Mesenchymal stem cell (in vitro differentiated cells and primary cell): ENCODE measurements at regions not wholly inside any gene's neighbourhood (a gene's known extent, or its start where the extent isn't known, plus 50 kb on each side); places are given as distances from the start of the nearest gene placed in this dataset.

Experiments
- DNase-seq: peaks from one replicate; pipeline ENCODE4 v3.0.0-alpha.2; 2013
- H2AFZ ChIP-seq: one replicate; pipeline ENCODE4 v1.6.1; 2013; ENCODE audit warnings: low read depth, mild to moderate bottlenecking, control low read depth, inconsistent platforms, low read length, moderate library complexity
- H2AK5ac ChIP-seq: 2 replicates; pipeline ENCODE4 v1.6.1; 2013; ENCODE audit warnings: low read length, moderate library complexity, mild to moderate bottlenecking, inconsistent platforms; ENCODE audit not compliant: severe bottlenecking
- H2BK120ac ChIP-seq: one replicate; pipeline ENCODE4 v1.6.1; 2013; ENCODE audit warnings: low read depth, mild to moderate bottlenecking, inconsistent platforms, low read length, moderate library complexity
- H2BK12ac ChIP-seq, 2 experiments: one replicate each; pipeline ENCODE4 v1.6.1; 2013; ENCODE audit warnings: inconsistent platforms in 2 of 2, low read length in 2 of 2, mild to moderate bottlenecking in 2 of 2, moderate library complexity in 2 of 2, control low read depth in 1 of 2
- H2BK15ac ChIP-seq: one replicate; pipeline ENCODE4 v1.6.1; 2013; ENCODE audit warnings: mild to moderate bottlenecking, low read depth, inconsistent platforms; ENCODE audit not compliant: poor library complexity, severe bottlenecking
- H2BK5ac ChIP-seq: 2 replicates; pipeline ENCODE4 v1.6.1; 2013; ENCODE audit warnings: low read depth, mild to moderate bottlenecking, low read length, control low read depth, inconsistent platforms; ENCODE audit not compliant: poor library complexity, severe bottlenecking
- H3K14ac ChIP-seq, 2 experiments: one replicate each; pipeline ENCODE4 v1.6.1; 2013; ENCODE audit warnings: inconsistent platforms in 2 of 2, low read length in 2 of 2, control low read depth in 1 of 2, mild to moderate bottlenecking in 1 of 2, moderate library complexity in 1 of 2
- H3K18ac ChIP-seq, 2 experiments: one replicate each; pipeline ENCODE4 v1.6.1; 2013; ENCODE audit warnings: inconsistent platforms in 2 of 2, low read length in 2 of 2, control low read depth in 1 of 2, low read depth in 1 of 2, mild to moderate bottlenecking in 1 of 2
- H3K23ac ChIP-seq, 2 experiments: one replicate each; pipeline ENCODE4 v1.6.1; 2013; ENCODE audit warnings: inconsistent platforms in 2 of 2, low read length in 2 of 2, mild to moderate bottlenecking in 2 of 2, moderate library complexity in 2 of 2, control low read depth in 1 of 2
- H3K27ac ChIP-seq: 2 replicates; pipeline ENCODE4 v1.5.1; 2013; ENCODE audit warnings: mild to moderate bottlenecking, moderate library complexity, low read length, control low read depth, inconsistent platforms; ENCODE audit not compliant: poor library complexity, severe bottlenecking
- H3K27me3 ChIP-seq, 2 experiments: 2 replicates each; pipeline versions ENCODE4 v1.6.1 to v1.7.0; 2013; ENCODE audit warnings: low read length in 2 of 2, mild to moderate bottlenecking in 2 of 2, moderate library complexity in 2 of 2, control low read depth in 1 of 2, inconsistent platforms in 1 of 2; ENCODE audit not compliant: control insufficient read depth in 1 of 2, insufficient read depth in 1 of 2
- H3K36me3 ChIP-seq, 2 experiments: 2 replicates each; pipeline versions ENCODE4 v1.6.1 to v1.7.0; 2013; ENCODE audit warnings: low read length in 2 of 2, control low read depth in 1 of 2, inconsistent platforms in 1 of 2, low read depth in 1 of 2, mild to moderate bottlenecking in 1 of 2; ENCODE audit not compliant: insufficient read depth in 2 of 2, control insufficient read depth in 1 of 2
- H3K4ac ChIP-seq, 2 experiments: one replicate each; pipeline ENCODE4 v1.6.1; 2013; ENCODE audit warnings: inconsistent platforms in 2 of 2, low read length in 2 of 2, mild to moderate bottlenecking in 2 of 2, moderate library complexity in 2 of 2, control low read depth in 1 of 2, low read depth in 1 of 2
- H3K4me1 ChIP-seq: 2 replicates; pipeline ENCODE4 v1.6.1; 2013; ENCODE audit warnings: low read depth, low read length, control low read depth; ENCODE audit not compliant: control insufficient read depth, insufficient read depth
- H3K4me2 ChIP-seq: 2 replicates; pipeline ENCODE4 v1.6.1; 2013; ENCODE audit warnings: low read length, mild to moderate bottlenecking, inconsistent platforms; ENCODE audit not compliant: poor library complexity, severe bottlenecking
- H3K4me3 ChIP-seq, 2 experiments: 2 replicates each; pipeline versions ENCODE4 v1.5.1 to v1.7.0; 2013; ENCODE audit warnings: low read length in 2 of 2, mild to moderate bottlenecking in 2 of 2, control low read depth in 1 of 2, low read depth in 1 of 2; ENCODE audit not compliant: insufficient read depth in 1 of 2
- H3K79me1 ChIP-seq: replicated peaks from 2 replicates; pipeline ENCODE4 v1.6.1; 2013; ENCODE audit warnings: mild to moderate bottlenecking, control low read depth, low read length, inconsistent platforms; ENCODE audit not compliant: poor library complexity, severe bottlenecking
- H3K9ac ChIP-seq: 2 replicates; pipeline ENCODE4 v1.7.0; 2013; ENCODE audit warnings: mild to moderate bottlenecking, low read length, moderate library complexity
- H3K9me3 ChIP-seq: 2 replicates; pipeline ENCODE4 v1.7.0; 2013; ENCODE audit warnings: mild to moderate bottlenecking, low read length; ENCODE audit not compliant: control insufficient read depth
- H4K8ac ChIP-seq: one replicate; pipeline ENCODE4 v1.6.1; 2013; ENCODE audit warnings: inconsistent platforms, mild to moderate bottlenecking, low read length, moderate library complexity
- H4K91ac ChIP-seq: one replicate; pipeline ENCODE4 v1.6.1; 2013; ENCODE audit warnings: mild to moderate bottlenecking, low read length, inconsistent platforms
- WGBS: methylation state at CpG from one replicate; pipeline ENCODE4 v1.1.7; 2013; ENCODE audit warnings: mixed read lengths; 5-methylcytosine and 5-hydroxymethylcytosine counted together

GRCh38 chrX:122301491-122301890 lies 882.6 kb upstream of the GRIA3 start:
- Histone ChIP-seq H2BK120ac (no peak overlapping the region), H4K8ac (no peak overlapping the region), H2BK15ac (no peak overlapping the region), H2BK5ac (no peak overlapping the region), H3K4me2 (no peak overlapping the region), H3K23ac (no peak overlapping the region), H2BK12ac (no peak overlapping the region), H3K79me1 (no peaks in the 10 kb centered on the region), H3K9ac (no peak overlapping the region), H2AFZ (no peak overlapping the region), H2AK5ac (no peak overlapping the region), H3K4me3 (no peak overlapping the region), H3K9me3 (peaks cover 3% of the 10 kb centered on the region), H3K14ac (no peak overlapping the region), H3K27ac (no peak overlapping the region), H3K36me3 (no peaks in the 10 kb centered on the region), H3K4me1 (no peaks in the 10 kb centered on the region), H3K18ac (no peak overlapping the region), H4K91ac (no peak overlapping the region), H3K4ac (no peak overlapping the region), H3K27me3 (no peaks in the 10 kb centered on the region)
- DNase-seq, result no peak

- no peak overlapping the region for H2AFZ ChIP-seq
These were observed 880.3 kb upstream of the GRIA3 start for GRCh38 chrX:122303761-122304160.

DNA sequence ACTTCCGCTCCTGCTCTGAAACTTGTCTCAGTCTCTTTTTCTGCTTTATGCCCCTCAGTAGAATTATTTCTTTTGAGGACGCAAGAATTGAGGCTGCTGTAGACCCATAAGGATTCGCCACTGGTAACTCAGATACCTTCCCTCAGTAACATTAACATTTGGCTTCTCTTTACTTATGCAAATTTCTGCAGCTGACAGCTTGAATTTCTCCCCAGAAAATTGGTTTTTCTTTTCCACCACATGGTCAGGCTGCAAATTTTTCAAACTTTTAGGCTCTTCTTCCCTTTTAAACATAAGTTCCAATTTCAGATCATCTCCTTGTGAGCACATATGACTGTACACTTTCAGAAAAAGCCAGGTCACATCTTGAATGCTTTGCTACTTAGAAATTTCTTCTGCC lies 839.3 kb upstream of the GRIA3 start:
- Histone ChIP-seq H2AK5ac (no peak overlapping the region), H3K4ac (no peak overlapping the region), H3K9ac (no peak overlapping the region), H3K36me3 (no peaks in the 10 kb centered on the region), H3K4me3 (no peak overlapping the region), H2BK5ac (no peak overlapping the region), H3K4me2 (no peak overlapping the region), H2AFZ (no peak overlapping the region), H2BK15ac (no peak overlapping the region), H3K27ac (no peak overlapping the region), H3K23ac (no peak overlapping the region), H3K79me1 (no peaks in the 10 kb centered on the region), H3K4me1 (no peaks in the 10 kb centered on the region), H4K8ac (no peak overlapping the region), H4K91ac (no peak overlapping the region), H2BK12ac (no peak overlapping the region), H3K18ac (no peak overlapping the region), H3K27me3 (no peaks in the 10 kb centered on the region), H3K14ac (no peak overlapping the region), H2BK120ac (no peak overlapping the region), H3K9me3 (peaks cover 5% of the 10 kb centered on the region)
- WGBS, result 74% methylated on average over 3 of the region's 3 CpGs
- no peak for DNase-seq

More at GRCh38 chrX:122303761-122304160, 880.3 kb upstream of the GRIA3 start:
- no peak overlapping the region for H2BK120ac ChIP-seq
- H3K14ac ChIP-seq, result no peak overlapping the region
- H2BK5ac ChIP-seq, result no peak overlapping the region
- no peak overlapping the region for H4K91ac ChIP-seq
- no peaks in the 10 kb centered on the region for H3K4me1 ChIP-seq
- no peaks in the 10 kb centered on the region for H3K9me3 ChIP-seq
- no peak for DNase-seq
- H3K23ac ChIP-seq, result no peak overlapping the region
- H3K9ac ChIP-seq, result no peak overlapping the region
- no peaks in the 10 kb centered on the region for H3K27me3 ChIP-seq
- no peak overlapping the region for H2BK15ac ChIP-seq
- H3K4ac ChIP-seq, result no peak overlapping the region
- no peak overlapping the region for H3K18ac ChIP-seq
- no peaks in the 10 kb centered on the region for H3K36me3 ChIP-seq
- no peak overlapping the region for H4K8ac ChIP-seq
- H2BK12ac ChIP-seq, result no peak overlapping the region
- no peak overlapping the region for H3K4me3 ChIP-seq
- no peaks in the 10 kb centered on the region for H3K79me1 ChIP-seq
- no peak overlapping the region for H2AK5ac ChIP-seq
- H3K4me2 ChIP-seq, result no peak overlapping the region
- H3K27ac ChIP-seq, result no peak overlapping the region

DNA sequence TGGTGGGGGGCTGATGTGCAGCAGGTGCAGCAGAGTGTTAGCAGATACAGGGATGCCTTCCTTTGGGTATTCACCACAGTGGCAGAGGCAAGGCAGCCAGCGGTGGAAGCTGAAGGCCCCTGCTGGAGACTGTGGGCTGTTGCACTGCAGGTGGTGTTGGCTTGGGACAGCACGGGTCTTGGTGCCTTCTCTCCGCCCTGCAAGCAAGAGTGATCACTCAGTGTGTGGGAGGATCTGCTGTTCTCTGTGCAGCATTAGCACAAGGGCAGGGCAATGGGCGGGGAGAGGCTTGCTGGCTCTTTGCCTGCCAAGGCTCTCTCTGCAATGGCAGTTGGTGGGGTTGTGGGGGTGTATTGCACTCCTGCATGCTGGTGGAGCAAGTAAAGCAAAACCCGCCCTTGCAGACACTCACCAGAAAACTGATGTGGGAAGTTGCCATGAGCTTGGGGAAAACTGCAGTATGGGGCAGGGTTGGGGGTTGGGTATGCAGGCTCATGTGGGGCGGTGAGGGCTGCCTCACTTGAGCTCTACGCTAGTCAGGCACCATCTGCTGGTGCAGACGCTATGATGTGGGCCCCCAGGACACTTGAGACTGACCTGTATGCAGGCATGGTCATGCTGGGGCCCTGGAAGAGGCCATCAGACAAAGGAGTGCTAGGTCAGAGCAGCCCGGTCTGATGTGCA lies 820.8 kb upstream of the GRIA3 start:
- no peak overlapping the region for H3K27ac ChIP-seq
- H2BK120ac ChIP-seq, result no peak overlapping the region
- no peak overlapping the region for H3K18ac ChIP-seq
- H4K91ac ChIP-seq, result no peak overlapping the region
- DNase-seq, result no peak
- no peaks in the 10 kb centered on the region for H3K27me3 ChIP-seq
- 56% methylated on average over 9 of the region's 9 CpGs for WGBS
- peaks cover 3% of the 10 kb centered on the region for H3K9me3 ChIP-seq
- H3K4ac ChIP-seq, result no peak overlapping the region
- H3K79me1 ChIP-seq, result no peaks in the 10 kb centered on the region
- H2AFZ ChIP-seq, result no peak overlapping the region
- H3K36me3 ChIP-seq, result no peaks in the 10 kb centered on the region
- no peak overlapping the region for H3K4me3 ChIP-seq
- no peak overlapping the region for H2AK5ac ChIP-seq
- no peak overlapping the region for H3K23ac ChIP-seq
- H2BK5ac ChIP-seq, result no peak overlapping the region
- H2BK12ac ChIP-seq, result no peak overlapping the region
- H3K4me2 ChIP-seq, result no peak overlapping the region
- no peaks in the 10 kb centered on the region for H3K4me1 ChIP-seq
- H4K8ac ChIP-seq, result no peak overlapping the region
- H3K9ac ChIP-seq, result no peak overlapping the region
- H3K14ac ChIP-seq, result no peak overlapping the region
- no peak overlapping the region for H2BK15ac ChIP-seq
